NCI-H2107 (cell line): ENCODE measurements at regions not wholly inside any gene's neighbourhood (a gene's known extent, or its start where the extent isn't known, plus 50 kb on each side); places are given as distances from the start of the nearest gene placed in this dataset.
"Not testable (repeated sequence)": the region's sequence is repeated elsewhere in the genome, so short reads cannot be mapped to it uniquely, and the experiment has no call there.

Experiments used
- DNase-seq: peaks from one replicate; lab custom pipeline; 2025; lab: John Stamatoyannopoulos, UW

DNA sequence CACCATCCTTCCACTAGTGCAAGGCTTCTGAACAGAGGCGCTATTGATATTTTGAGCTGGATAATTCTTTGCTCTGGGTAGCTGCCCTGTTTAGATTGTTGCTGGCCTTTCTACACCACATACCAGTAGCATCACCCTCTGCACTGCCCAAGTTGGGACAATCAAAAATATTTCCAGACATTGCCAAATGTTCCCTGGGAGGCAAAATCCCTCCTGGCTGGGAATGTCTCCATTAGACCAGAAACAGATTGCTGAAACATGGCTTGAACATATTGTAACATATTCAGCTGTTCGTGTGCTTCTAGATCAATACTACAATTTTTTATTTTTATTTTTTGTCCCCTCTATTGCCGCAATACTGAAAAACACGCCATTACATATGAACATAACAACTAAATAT, 174.6 kb downstream of the ABCA8 start:
- DNase-seq = no peak

DNA sequence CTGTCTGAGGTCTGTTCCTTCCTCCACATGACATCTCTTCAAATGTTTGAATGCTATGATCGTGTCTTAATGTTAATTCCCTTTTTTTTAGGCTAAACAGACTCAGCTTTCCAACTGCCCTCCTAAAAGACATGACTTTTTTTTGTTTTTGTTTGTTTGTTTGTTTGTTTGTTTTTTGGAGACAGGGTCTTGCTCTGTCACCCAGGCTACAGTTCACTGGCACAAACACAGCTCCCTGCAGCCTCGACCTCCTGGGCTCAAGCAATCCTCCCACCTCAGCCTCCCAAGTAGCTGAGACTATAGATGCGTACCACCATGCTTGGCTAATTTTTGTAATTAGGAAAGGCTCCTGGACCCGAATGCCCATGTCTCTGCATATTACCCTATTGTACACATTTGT, 176.5 kb downstream of the ABCA8 start:
- DNase-seq = no peak

DNA sequence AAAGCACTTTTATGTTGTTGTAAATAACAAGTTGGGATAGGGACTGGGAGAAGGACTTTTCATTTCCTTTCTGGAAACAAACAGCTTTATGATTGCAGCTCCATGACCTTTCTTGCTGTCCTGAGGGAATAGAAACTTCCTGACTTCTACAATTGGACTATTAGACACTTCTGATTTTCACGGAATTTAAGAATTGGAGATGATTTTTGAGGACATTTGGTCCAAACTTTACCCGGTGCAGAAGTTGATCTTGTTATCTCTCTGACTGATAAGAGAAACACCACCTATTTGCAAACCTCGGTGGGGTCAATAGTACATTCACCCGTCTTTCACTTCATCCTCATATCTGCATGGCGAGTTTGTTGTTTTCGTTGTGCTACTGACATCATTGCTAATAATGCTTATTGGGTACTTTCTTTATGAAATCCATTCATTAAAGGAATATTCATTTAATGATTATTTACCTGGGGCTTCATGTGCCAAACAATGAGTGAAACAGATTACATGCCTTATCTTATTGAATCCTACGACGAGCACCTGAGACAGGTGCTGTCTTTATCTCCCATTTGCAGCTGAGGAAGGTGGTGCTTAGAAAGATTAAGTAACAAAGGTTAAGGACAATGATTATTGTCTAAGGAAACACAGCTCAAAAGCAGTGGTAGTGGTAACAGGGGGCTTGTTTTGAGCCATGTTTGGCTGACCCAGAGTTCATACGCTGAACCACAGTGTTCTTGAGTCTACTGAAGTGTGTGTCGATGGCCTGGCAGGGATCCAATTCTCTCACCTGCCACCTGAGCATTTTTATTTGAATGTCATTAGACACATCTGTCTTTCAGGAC, 176.9 kb upstream of the FAM20A start:
- peak; percentile 60 for DNase-seq

DNA sequence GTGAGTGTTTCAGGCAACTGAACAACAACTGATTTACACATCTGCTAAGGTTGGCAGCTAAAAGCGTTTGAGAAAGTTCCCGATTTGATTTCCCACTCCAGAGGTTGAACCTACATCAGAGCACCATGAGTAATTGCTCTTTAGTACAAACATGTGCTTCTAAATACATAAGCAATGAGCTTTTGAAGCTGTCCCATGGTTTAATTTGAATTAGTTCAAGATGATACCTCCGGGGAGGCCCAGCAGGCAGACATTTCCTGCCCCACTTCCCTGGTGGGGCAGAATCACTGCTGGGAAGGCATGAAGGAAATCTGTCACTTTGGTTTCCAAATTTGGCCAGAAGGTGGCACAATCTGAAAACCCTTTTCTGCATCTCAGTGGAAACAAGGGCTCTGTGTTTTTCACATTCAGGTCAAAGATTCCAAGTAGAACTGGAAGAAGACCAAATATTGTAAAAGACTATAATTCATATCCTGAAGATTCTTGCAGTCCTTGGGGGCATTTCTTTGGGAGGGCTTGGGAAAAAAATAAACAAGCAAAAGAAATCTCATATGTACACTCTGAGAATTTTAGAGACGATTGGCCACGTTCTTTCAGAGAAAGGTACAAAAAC, 176.2 kb upstream of the FAM20A start:
- DNase-seq = no peak

- no peak for DNase-seq
These were observed 175.3 kb upstream of the FAM20A start for GRCh38 chr17:68776451-68776850.

DNA sequence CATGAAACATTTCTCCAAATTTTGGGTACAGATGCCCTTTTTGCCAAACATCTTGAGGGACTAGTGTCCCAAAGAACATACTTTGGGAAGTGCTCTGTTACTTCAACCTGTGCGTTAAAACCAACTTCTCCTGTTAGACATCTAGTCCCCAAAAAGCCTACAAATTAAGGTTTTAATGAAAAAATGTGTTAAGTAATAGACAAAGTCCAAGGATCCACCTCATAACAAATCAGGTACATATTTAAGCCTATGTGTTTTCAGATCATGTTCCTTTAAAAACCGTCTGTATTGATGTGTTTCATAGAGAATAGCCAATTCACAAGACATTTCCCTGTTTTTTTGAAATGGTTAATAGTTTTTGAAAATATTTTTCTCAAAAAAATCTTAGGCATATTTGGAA, 174.8 kb upstream of the FAM20A start:
- DNase-seq = no peak

- DNase-seq = no peak
These were observed 174.2 kb upstream of the FAM20A start for GRCh38 chr17:68775318-68775717.

DNA sequence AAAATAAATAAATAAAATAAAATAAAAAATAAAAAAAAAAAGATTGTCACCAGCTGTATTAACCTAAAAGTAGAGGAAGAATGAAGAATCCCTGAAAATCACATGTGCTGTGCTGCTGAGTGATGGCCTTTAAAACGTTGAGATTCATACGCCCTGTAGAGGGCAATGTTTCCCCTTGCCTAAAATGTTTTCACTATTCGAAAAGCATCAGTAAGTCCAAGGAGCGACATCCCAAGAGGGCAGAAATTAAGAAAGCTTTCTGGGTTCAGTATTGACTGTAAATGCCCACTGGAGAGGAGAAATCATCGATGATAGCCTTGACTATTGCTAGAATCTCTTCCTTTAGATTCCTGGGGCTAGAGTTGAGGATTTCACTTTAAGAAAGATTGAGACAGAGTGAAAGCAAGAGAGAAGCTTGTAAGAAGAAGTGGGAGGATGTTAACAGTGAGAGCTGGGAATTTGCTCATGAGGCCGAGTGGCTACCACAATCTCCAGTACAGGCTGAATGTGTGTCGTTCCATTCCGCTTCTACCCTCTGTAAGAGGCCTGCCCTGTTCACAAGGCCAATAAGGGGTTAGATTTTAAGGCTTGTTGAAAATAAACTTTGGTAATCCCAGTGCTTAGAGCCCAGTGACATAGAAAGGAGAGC, 170.8 kb upstream of the FAM20A start:
- DNase-seq = no peak

GRCh38 chr17:68768804-68769203, 167.6 kb upstream of the FAM20A start:
- DNase-seq = no peak

DNA sequence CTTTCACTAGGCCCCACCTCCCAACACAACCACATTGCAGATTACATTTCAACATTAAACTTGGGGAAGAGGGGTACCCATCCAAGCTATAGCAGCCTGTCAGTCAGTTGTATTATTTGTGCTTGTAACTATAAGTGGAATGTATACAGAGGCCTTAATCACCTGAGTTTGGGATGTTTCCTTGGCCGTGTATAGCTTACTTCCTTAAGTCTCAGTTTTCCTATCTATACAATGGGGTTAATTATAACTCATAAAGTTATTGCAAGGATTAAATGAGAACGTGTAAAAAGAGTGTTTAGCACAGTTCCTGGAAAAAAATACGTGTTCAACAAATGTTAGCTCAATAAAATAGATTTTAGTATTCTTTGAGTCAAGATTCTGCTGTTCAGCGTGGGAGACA, 165.5 kb upstream of the FAM20A start:
- no peak for DNase-seq

- no peak for DNase-seq
These were observed 162.4 kb upstream of the FAM20A start for GRCh38 chr17:68763562-68763961.

GRCh38 chr17:68762911-68763310, 161.7 kb upstream of the FAM20A start:
- DNase-seq = no peak

DNA sequence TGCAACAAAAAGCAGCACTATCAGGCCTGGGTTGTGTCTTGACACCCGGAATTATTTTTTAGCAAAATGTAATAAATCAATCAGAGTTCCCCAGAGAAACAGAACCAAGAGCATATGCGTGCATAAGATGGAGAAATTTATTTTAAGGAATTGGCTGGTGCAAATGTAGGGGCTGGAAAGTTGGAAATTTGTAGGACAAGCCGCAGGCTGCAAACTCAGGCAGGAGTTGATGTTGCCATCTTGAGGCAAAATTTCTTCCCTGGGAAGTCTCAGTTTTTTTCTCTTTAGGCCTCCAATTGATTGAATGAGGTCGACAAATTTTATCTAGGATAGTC, 158.9 kb upstream of the FAM20A start:
- DNase-seq = no peak

DNA sequence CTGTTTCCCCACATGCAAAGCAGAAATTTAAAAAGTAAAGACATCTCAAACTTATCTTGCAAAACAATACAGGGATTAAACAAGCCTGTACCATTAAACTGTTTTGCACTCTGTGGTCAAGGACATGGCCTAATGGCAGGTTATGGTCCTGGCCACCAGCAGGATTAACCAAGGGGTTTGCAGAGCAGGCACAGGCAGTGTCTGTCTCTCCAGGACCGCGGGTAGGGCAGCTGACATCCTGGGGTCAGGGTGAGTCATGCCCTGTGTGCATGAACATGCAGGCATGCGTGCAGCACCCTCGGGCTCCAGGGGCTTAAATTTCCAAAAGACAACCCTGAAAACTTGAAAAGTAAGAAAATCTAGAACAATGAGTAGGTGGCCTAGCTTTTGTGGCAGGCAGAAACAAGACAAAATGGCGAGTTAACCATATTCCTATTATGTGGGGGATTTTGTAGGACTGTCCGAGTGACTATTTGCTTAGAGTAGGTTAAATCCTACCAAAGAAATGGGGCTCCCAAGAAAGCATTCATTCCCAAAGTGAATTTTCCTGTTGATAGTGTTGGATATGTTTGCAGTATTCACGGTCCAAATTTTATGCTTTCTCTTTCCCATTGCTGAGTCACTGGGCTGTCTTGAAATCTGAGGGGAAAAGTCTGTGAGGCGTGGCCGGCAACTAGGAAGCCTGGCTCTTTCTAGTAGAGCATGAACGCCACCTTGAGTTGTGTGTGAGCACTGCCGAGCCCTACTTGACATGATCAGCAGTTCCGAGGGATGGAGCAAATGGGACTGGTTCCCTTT, 158.4 kb upstream of the FAM20A start:
- DNase-seq = peak; percentile 86

DNA sequence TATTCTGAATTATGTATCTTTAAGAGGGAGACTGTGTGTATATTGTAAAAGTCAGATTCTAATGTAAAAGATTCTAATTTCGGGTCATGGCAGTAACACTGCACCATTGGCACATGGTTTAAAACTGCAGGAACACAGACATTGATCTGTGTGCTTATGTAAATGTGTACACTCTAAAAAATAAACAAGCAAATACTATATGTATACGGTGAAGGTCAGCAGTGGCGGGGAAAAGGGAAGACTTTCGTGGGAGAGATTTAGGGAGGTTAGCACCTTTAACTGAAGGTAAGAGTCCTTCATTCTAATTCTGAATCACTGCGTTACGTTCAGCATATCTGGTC, 157.8 kb upstream of the FAM20A start:
- DNase-seq = no peak

DNA sequence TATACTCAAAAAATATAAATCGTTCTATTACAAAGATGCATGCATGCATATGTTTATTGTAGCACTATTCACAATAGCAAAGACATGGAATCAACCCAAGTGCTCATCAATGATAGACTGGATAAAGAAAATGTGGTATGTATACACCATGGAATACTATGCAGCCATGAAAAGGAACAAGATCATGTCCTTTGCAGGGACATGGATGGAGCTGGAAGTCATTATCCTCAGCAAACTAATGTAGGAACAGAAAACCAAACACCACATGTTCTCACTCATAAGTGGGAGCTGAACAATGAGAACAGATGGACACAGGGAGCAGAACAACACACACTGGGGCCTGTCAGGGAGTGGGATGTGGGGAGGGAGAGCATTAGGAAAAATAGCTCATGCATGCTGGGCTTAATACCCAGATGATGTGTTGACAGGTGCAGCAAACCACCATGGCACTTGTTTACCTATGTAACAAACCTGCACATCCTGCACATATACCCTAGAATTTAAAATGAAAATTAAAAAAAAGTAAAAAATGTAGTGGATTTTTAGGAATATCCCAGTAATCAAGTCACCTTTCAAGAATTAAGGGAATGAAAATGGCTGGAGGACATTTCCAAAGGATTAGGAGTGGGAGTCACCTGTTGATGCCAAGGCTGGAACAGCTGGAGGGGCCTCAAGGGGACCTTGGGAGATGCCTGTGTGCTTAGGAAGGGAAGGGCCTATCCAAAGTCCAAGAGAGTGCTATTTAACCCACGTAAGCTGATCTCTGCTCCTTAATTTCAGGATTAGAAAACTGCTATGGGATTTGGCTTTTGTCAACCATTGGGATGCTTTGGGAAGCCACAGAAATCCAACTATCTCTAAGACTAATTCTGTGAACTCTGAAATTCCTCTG, 156.9 kb upstream of the FAM20A start:
- not testable (repeated sequence) for DNase-seq

GRCh38 chr17:68753985-68754769, 153.0 kb upstream of the FAM20A start:
- no peak for DNase-seq

DNA sequence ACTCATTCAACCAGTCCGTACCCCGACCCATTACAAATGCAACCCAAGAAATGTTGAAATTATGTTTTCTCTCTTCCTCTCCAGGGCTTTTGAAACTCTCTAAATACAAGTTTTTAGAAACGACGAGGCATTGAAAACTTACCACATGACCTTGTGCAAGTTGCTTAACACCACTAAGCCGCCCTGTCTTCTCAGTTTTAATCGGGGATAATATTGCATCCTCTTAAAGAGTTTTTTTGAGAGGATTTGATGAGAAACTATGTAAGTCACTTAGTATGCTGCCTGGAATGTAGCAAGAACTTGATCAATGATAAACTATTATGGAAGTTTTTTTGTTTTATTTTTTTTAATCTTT, 149.0 kb upstream of the FAM20A start:
- no peak for DNase-seq

GRCh38 chr17:68749349-68750207, 148.4 kb upstream of the FAM20A start:
- DNase-seq = no peak

- DNase-seq = no peak
These were observed 147.2 kb upstream of the FAM20A start for GRCh38 chr17:68748381-68748780.
